ENCODE measurements at regions not wholly inside any gene's neighbourhood (a gene's known extent, or its start where the extent isn't known, plus 50 kb on each side); places are given as distances from the start of the nearest gene placed in this dataset.

- WGBS, 4 donors, result 63 to 76% (median 73%) methylated on average over 7 of the region's 7 CpGs
- intact Hi-C loops (cut with DNase I), result no loop called here
- H3K9me3 ChIP-seq (replicated peaks in 1 of 3), result no peaks in the 10 kb centered on the region
- H3K4me3 ChIP-seq, result no peak overlapping the region
- TF ChIP-seq POLR2A (IDR thresholded peaks at IDR 0.05) (no peak), CTCF (IDR thresholded peaks at IDR 0.05) (no peak)
- no peak overlapping the region for H3K27ac ChIP-seq
- H3K36me3 ChIP-seq (replicated peaks in 1 of 2), result no peaks in the 10 kb centered on the region
- no peak for DNase-seq
- no peaks in the 10 kb centered on the region for H3K4me1 ChIP-seq (replicated peaks in 1 of 2)
- no peaks in the 10 kb centered on the region for H3K27me3 ChIP-seq
Measured at GRCh38 chr1:119318466-119319309, 49.9 kb upstream of the HAO2 start.
